NAMALWA (cell line): ENCODE measurements at regions not wholly inside any gene's neighbourhood (a gene's known extent, or its start where the extent isn't known, plus 50 kb on each side); places are given as distances from the start of the nearest gene placed in this dataset.
"Not testable (repeated sequence)": the region's sequence is repeated elsewhere in the genome, so short reads cannot be mapped to it uniquely, and the experiment has no call there.

ENCODE experiments used
- DNase-seq: peaks from one replicate; pipeline ENCODE4 v3.0.0-alpha.2; 2015; ENCODE audit warnings: low spot score

DNA sequence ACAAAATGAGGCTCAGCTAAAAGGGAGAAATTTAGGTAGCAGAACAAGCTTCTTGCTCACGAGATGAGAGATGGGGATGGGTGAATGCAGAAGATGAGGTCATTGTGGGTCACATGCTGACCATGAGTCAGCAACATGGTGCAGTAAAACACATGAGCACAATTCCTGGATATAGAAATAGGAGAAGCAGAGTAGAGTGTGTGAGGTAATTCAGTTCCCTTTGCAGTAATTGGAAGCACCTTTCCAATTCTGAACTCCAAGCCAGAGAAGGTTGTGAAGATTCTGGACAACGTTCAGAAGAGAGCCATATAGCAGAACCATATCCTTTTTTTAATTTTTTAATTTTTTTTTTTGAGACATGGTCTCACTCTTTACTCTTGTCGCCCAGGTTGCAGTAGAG, 62.0 kb upstream of the LMNTD1 start:
- no peak for DNase-seq

DNA sequence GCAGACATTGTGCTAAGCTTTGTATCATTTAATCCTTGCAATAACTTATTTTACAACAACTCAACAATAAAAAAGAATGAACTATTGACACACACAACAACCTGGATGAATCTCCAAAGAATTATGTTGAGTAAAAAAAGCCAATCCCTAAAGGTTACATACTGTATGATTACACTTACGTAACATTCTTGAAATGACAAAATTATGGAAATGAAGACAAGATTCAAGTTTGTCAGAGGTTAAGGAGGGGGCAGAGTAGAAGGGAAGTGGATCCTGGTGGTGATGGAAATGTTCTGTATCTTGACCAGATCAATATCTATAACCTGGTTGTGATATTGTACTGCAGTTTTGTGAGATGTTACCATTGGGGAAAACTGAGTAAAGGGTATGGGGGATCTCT, 63.2 kb upstream of the LMNTD1 start:
- no peak for DNase-seq

DNA sequence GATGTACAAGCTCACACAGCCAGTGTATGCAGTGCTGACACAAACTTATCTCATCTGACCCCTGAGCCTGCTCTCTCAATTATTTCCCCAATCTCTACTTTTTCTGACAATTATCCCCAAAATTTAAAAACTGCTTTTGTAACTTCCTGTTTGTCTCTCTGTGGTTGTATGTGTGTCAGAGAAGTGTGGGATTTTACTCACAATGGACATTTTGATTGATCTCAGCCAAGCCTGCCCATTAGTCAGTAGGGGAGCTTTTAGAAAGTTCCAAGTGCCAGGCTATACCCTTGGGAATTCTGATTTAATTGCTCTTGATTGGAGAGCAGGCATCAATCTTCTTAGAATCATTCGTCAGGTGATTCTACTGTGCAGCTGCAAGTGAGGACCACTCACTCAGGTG, 64.9 kb upstream of the LMNTD1 start:
- DNase-seq = no peak

- no peak for DNase-seq
Measured at GRCh38 chr12:25623816-25624215, 70.7 kb upstream of the LMNTD1 start.

DNA sequence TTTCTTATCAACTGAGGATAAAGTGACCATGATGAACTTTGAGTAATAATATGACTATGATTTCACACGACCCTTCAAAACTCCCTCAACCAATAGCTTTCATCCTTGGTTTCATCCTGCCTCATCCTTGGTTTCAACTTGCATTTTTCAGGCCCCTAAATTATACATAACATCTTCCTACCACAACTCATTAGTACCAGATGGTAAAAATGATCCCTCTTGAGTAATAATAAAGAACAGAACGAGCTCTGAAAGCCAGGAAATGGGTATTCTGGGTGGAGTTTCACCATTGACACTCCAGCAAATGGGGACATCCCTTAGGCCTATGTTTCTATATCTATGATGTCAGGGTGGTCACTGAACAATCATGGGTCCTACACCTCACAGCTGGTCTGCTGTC, 72.1 kb upstream of the LMNTD1 start:
- no peak for DNase-seq

DNA sequence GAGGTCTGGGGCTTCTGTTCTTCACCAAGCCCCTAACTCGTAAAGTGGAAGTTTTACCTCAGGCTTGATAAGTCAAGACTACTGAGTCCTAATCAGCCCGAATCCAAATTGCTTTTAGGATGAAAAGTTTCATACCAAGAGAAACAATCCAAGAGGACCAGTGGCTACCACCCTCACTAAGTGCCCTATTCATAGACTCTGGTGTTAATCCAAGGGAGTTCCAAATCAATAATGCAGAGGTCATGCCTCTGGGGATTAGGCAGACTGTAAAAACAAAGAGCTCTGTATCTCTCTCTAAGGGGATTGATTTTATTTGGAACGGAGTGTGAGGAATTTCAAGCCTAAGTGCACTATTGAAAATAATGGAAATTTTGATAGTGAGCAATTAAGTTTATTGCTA, 76.3 kb upstream of the LMNTD1 start:
- DNase-seq = no peak

DNA sequence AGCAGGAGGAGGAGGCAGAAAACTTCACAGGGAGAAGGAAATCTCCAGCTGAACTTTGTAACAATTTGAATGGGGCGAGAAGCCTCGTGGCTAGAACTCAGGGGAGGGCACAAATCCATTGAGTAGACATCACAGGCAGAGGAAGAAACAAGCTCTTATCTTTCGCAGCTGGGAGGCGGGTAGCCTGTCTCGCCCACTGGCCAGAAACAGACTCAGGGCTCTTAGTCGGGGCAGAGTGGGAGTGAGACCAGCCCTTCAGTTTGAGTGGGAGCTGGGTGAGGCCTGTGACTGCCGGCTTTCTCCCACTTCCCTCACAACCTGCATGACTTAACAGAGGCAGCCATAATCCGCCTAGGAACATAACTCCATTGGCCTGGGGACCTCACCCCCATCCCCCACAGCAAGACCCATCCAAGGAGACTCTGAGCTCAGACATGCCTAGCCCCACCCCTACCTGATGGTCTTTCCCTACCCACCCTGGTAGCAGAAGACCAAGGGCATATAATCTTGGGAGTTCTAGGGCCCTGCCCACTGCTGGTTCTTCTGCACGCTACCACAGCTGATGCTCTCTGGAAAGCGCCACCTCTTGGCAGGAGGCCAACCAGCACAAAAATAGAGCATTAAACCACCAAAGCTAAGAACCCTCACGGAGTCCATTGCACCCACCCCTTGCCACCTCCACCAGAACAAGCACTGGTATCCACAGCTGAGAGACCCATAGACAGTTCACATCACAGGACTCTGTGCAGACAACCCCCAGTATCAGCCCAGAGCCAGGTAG, 77.8 kb upstream of the LMNTD1 start:
- DNase-seq = not testable (repeated sequence)

GRCh38 chr12:25633149-25633548, 80.1 kb upstream of the LMNTD1 start:
- not testable (repeated sequence) for DNase-seq

- no peak for DNase-seq
Measured at GRCh38 chr12:25637752-25638151, 84.7 kb upstream of the LMNTD1 start.

DNA sequence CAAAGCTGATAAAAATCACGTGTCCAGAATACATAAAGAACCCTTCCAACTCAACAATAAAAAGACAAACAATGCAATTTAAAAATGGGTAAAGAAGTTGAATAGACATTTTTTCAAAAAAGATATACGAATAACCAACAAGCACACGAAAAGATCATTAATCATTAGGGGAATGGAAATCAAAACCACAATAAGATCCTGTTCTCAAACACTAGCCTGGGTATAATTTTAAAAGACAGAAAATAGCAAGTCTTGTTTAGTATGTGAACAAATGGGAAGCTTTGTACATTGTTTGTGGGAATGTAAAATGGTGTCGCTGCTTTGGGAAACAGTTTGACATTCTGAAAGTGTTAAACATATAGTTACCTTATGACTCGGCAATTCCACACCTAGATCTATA, 86.3 kb upstream of the LMNTD1 start:
- no peak for DNase-seq

- DNase-seq = no peak
Measured at GRCh38 chr12:25644979-25645378, 91.9 kb upstream of the LMNTD1 start.

DNA sequence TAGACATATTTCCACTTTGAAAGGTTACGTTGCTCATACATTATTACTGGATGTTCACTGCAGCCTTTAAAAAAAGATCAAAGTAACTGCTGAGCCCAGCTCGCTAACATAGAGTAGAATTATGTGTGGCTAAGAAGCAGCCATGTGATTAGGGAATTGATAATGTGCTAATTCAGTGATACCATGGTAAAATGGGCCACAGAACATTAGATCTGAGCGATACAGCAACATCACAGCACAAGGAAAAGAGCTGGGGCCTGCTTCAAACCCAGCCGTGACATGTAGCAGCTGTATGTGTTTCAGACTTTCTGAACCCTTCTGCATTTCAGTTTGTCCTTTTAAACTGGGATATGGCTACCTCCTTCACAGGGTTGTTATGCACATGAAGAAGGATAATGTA, 92.3 kb upstream of the LMNTD1 start:
- DNase-seq = no peak

DNA sequence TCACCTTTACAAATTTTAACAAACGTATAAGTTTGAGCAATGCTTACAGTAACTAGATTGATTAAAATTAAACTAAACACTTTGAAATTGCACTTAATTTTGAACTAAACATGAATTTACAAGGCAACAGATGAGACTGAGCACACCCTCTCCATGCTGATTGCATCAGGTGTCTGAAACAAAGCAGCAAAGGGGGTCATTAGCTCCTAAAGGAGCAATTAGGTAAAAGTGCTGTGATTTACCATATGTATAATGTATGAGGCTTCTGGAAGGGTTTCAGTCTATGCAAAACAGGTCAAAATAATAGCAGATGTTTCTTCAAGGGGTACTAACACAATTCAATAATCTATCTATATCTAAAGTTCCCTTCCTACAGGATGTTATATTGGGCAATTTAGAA, 98.8 kb upstream of the LMNTD1 start:
- DNase-seq = no peak

DNA sequence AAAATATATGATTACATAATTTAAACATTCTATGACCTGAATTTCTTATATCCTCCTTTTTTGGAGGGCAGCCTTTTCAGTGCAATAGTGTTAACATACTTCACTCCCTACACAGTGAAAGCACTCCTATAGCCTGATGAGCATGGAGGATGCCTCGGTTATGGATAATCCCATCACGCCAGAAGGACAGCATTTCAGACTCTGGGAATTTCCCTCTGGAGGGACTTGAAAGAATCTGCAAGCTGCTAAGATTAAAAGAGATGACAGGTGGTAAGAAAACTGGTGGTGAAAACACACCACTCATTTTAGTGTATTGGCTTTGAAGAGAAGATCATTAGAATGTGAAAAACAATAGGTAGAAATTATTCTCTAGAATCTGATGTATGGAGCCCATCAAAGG, 99.3 kb upstream of the LMNTD1 start:
- no peak for DNase-seq

GRCh38 chr12:25653487-25654175, 100.5 kb upstream of the LMNTD1 start:
- DNase-seq = no peak

DNA sequence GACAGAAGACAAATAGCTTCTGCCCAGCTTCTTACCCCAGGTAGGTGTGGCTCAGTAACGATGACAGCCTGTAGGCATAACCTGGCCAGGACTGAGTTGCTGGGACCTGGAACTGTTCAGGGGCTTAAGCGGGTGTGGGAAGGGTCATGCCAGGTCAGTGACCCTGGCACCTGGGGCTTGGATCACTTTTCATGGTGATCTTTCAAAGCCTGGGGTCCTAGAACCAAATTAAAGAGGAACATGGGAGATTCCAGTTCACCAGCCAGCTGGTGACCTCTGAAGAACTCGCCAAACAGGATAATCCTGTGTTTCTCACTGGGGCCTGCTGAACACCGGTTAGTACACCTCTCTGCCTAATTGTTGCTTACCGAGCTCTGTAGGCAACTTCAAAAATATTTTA, 102.6 kb upstream of the LMNTD1 start:
- DNase-seq = no peak

GRCh38 chr12:25659621-25660020, 106.5 kb upstream of the LMNTD1 start:
- no peak for DNase-seq

- DNase-seq = no peak
Measured at GRCh38 chr12:25670076-25671055, 117.3 kb upstream of the LMNTD1 start.

DNA sequence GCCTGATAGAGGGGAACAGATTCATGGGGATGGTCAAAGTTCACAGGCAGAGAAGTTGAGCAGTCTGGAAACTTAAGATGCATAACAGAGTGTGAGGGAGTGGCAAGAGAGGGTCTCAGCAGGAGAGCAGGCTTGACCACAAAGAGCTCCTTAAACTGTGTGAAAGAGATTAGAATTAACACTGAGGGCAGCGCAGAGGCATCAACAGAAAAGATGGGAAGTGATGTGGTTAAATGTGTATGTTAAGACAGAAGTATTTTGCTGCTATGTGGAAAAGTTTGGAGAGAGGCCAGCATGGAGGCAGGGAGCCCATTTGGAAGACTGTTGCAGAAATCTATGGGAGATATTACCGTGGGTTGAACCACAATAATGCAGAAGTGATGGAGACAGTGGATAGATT, 122.7 kb upstream of the LMNTD1 start:
- DNase-seq = no peak

DNA sequence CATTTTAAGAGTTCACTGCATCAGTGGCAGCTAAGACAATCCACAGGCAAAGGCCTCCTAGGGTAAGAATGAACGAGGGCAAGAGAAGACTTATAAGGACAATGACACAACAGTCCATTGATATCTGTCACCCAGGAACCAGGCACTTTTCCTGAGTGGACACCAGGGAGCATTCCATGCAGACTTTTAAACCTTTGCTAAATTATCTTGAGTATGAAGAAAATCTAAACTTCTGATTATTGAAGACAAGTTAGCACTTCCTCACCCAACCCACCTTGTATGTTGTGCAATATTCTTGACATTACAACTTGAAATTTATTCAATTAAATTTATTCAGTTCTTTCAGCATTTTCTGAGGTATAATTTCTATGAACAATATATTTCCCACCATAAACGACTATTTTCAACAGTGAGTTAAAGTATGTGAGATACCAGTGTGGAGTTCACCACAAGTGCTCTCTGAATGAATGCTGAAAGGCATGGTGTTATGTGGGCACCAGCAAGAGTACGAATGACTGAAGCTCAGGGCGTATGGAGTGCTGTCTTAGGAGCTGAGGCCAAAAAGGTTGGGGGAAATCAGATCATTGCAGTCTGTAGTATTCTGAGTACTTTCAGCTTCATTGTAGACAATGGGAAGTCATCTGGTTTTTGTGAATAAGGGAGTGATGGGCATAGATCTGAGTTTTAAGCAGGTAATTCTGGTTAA, 124.3 kb upstream of the LMNTD1 start:
- no peak for DNase-seq

DNA sequence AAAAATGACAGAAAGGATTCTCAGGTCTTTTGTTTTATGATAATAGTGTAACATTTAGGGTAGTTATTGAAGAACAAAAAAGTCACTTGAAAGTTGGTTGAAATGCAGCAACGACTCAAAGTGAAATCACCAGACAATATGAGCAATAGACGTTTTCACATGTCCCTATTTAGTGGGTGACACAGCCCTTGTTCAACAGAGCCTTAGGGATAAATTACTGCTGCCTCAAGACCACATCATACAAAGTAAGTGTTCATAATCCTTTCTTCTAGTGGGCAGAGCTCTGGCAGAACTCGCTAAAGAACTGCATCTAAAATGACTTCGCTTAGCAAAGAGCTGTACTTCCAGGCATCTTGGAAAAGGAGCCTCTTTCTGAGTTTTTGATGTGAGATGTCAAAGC, 128.5 kb upstream of the LMNTD1 start:
- no peak for DNase-seq

DNA sequence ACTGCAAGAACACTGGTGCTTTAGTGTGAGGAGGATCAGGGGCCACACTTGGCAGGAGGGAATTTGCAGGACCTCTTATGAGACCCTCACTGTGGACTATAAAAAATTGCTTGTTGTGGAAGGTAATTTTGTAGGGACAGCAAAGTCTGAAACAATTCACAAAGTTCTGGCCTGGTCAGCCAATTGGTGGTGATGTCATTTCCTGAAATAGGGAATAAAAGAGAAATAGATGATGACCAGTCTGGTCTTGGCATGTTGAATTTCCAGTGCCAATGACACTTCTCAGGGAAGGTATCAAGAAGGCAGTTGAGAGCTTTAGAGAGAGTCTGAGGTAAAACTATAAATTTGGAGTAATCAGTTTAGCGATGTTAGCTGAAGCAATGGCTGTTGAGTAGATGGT, 129.3 kb upstream of the LMNTD1 start:
- DNase-seq = no peak
